ENCODE measurements at regions not wholly inside any gene's neighbourhood (a gene's known extent, or its start where the extent isn't known, plus 50 kb on each side); places are given as distances from the start of the nearest gene placed in this dataset.
"Not testable (repeated sequence)": the region's sequence is repeated elsewhere in the genome, so short reads cannot be mapped to it uniquely, and the experiment has no call there.

- no peak overlapping the region for H3K4me3 ChIP-seq (ENCODE audit: low read depth, low read length)
- DNase-seq (ENCODE audit: low read depth): no peak
- TF ChIP-seq CTCF (IDR thresholded peaks at IDR 0.05; ENCODE audit: insufficient read depth, low read depth, low read length): no peak
These were observed 423.9 kb upstream of the RGS18 start for GRCh38 chr1:191734321-191734720.

GRCh38 chr1:191739544-191739943 lies 418.7 kb upstream of the RGS18 start:
- H3K4me3 ChIP-seq (ENCODE audit: low read depth, low read length): no peak overlapping the region
- no peak for DNase-seq (ENCODE audit: low read depth)
- TF ChIP-seq CTCF (IDR thresholded peaks at IDR 0.05; ENCODE audit: insufficient read depth, low read depth, low read length): no peak

- H3K4me3 ChIP-seq (ENCODE audit: low read depth, low read length): no peak overlapping the region
- no peak for TF ChIP-seq CTCF (IDR thresholded peaks at IDR 0.05; ENCODE audit: insufficient read depth, low read depth, low read length)
- DNase-seq (ENCODE audit: low read depth): no peak
These were observed 405.9 kb upstream of the RGS18 start for GRCh38 chr1:191752342-191752741.

DNA sequence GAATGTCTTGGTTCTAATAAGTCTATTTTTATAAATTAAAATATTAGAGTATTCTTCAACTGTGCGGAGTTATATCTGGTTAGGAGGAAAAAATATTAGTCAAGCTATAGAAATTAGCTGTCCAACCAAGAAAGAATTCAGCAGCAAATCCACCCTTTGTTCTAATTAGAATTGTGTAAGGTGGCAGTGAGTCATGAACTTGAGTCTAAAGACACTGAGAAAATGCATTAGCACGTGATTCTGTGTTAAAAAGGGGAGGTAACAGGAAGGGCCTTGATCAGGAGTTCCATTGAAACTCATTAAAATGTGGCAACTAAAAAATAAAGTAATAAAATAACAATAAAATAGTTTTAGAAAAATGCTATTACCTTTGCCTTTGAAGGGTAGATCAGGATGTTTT lies 398.2 kb upstream of the RGS18 start:
- H3K4me3 ChIP-seq (ENCODE audit: low read depth, low read length): no peak overlapping the region
- no peak for TF ChIP-seq CTCF (IDR thresholded peaks at IDR 0.05; ENCODE audit: insufficient read depth, low read depth, low read length)
- no peak for DNase-seq (ENCODE audit: low read depth)

- H3K4me3 ChIP-seq (ENCODE audit: low read depth, low read length): no peak overlapping the region
- no peak for TF ChIP-seq CTCF (IDR thresholded peaks at IDR 0.05; ENCODE audit: insufficient read depth, low read depth, low read length)
- no peak for DNase-seq (ENCODE audit: low read depth)
These were observed 369.7 kb upstream of the RGS18 start for GRCh38 chr1:191788551-191788950.

DNA sequence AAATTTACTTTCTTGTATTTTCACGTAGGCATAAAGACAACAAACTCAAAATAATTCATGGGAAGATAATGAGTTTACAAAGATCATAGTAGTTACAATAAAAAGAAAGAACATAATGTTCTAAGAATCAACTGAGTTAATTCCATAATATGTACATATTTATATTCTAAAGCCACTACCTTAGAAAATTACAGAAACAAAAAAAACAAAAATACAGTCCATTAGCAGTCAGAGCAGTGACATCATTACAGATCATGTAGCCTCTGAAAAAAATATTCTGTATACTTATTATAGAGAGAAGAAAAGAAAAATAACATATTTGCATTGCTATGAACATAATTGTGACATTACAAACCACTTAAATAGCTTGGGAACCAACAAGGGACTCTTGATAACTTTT lies 360.1 kb upstream of the RGS18 start:
- H3K4me3 ChIP-seq (ENCODE audit: low read depth, low read length): no peak overlapping the region
- no peak for DNase-seq (ENCODE audit: low read depth)
- TF ChIP-seq CTCF (IDR thresholded peaks at IDR 0.05; ENCODE audit: insufficient read depth, low read depth, low read length): no peak

DNA sequence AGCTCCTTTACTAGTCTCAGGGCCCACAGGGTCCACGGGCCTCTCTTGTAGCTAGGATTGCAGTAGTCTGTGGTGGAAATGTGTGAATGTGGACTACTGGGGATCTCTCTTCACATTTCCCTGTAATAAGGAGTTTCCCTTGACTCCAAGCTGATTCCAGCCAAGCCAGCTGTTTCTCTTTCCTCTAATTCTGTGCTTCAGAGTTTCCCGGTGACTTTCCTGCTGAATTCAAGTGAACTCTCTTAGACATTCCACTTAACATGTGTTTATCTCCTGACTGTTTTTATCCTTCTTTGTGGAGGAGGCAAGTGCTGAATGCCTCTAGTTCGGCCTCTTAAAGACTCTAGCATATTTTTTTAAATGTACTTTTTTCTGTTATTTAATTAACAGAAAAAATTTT lies 354.0 kb upstream of the RGS18 start:
- TF ChIP-seq CTCF (IDR thresholded peaks at IDR 0.05; ENCODE audit: insufficient read depth, low read depth, low read length): no peak
- H3K4me3 ChIP-seq (ENCODE audit: low read depth, low read length): no peak overlapping the region
- DNase-seq (ENCODE audit: low read depth): no peak

GRCh38 chr1:191813593-191813992 lies 344.7 kb upstream of the RGS18 start:
- not testable (repeated sequence) for H3K4me3 ChIP-seq (ENCODE audit: low read depth, low read length); DNase-seq (ENCODE audit: low read depth)
